ENCODE measurements at regions not wholly inside any gene's neighbourhood (a gene's known extent, or its start where the extent isn't known, plus 50 kb on each side); places are given as distances from the start of the nearest gene placed in this dataset.

DNA sequence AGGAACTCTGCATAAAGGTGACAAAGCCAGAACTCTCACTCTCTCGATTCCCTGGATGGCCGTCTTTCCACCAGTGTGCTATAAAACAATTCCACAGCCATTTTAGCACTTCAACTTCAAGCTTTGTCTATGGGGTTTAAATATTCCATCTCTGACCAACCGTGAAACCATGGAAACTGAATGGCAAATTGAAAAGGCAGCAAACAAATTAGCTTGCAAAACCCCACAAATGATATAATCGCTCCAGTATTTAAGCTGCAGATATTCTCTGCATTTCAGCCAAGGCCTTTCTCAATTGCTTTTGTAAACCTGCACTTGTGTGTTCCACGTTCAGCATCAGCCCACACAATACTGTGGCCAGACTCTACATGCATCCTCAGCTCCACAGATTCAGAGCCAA, 131.7 kb upstream of the ISX start:
- DNase-seq (ENCODE audit: low spot score): no peak
- Histone ChIP-seq H3K27ac (ENCODE audit: low read depth in 1 of 2, low read length in 2 of 2) (no peak overlapping the region), H3K4me1 (ENCODE audit: control insufficient read depth in 4 of 4, insufficient read depth in 4 of 4, low read length in 3 of 4) (no peaks in the 10 kb centered on the region), H3K36me3 (ENCODE audit: control insufficient read depth in 4 of 4, insufficient read depth in 3 of 4, low read depth in 1 of 4, low read length in 3 of 4) (no peaks in the 10 kb centered on the region), H3K27me3 (ENCODE audit: control insufficient read depth in 4 of 4, insufficient read depth in 4 of 4, low read length in 3 of 4) (peaks cover 0 to 2% (median 0%) of the 10 kb centered on the region in 4 donors), H3K4me3 (ENCODE audit: low read depth in 1 of 3, low read length in 3 of 3) (no peak overlapping the region), H3K9ac (ENCODE audit: low read depth in 1 of 2, low read length in 2 of 2) (no peak overlapping the region), H3K9me3 (ENCODE audit: control insufficient read depth in 4 of 4, low read length in 3 of 4) (no peaks in the 10 kb centered on the region)
- TF ChIP-seq, protein P1, sequence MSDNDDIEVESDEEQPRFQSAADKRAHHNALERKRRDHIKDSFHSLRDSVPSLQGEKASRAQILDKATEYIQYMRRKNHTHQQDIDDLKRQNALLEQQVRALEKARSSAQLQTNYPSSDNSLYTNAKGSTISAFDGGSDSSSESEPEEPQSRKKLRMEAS (IDR thresholded peaks at IDR 0.05): no peak
- TF ChIP-seq EGR1 (IDR thresholded peaks at IDR 0.05; ENCODE audit: low read depth in 2 of 2) (no peak), HNF4A (conservative IDR thresholded peaks at IDR 0.05) (no peak), FOXA2 (IDR thresholded peaks at IDR 0.05) (no peak), RXRA (IDR thresholded peaks at IDR 0.05) (no peak), RAD21 (IDR thresholded peaks at IDR 0.05) (no peak), JUND (IDR thresholded peaks at IDR 0.05) (no peak), TAF1 (conservative IDR thresholded peaks at IDR 0.05) (no peak), NR2F2 (IDR thresholded peaks at IDR 0.05) (no peak), SP1 (IDR thresholded peaks at IDR 0.05) (no peak), YY1 (IDR thresholded peaks at IDR 0.05) (no peak), HNF4G (IDR thresholded peaks at IDR 0.05) (no peak), GABPA (IDR thresholded peaks at IDR 0.05 in 1 of 2, conservative IDR thresholded peaks at IDR 0.05 in 1 of 2) (no peak), FOXA1 (IDR thresholded peaks at IDR 0.05) (no peak)
- TF ChIP-seq, protein P2, sequence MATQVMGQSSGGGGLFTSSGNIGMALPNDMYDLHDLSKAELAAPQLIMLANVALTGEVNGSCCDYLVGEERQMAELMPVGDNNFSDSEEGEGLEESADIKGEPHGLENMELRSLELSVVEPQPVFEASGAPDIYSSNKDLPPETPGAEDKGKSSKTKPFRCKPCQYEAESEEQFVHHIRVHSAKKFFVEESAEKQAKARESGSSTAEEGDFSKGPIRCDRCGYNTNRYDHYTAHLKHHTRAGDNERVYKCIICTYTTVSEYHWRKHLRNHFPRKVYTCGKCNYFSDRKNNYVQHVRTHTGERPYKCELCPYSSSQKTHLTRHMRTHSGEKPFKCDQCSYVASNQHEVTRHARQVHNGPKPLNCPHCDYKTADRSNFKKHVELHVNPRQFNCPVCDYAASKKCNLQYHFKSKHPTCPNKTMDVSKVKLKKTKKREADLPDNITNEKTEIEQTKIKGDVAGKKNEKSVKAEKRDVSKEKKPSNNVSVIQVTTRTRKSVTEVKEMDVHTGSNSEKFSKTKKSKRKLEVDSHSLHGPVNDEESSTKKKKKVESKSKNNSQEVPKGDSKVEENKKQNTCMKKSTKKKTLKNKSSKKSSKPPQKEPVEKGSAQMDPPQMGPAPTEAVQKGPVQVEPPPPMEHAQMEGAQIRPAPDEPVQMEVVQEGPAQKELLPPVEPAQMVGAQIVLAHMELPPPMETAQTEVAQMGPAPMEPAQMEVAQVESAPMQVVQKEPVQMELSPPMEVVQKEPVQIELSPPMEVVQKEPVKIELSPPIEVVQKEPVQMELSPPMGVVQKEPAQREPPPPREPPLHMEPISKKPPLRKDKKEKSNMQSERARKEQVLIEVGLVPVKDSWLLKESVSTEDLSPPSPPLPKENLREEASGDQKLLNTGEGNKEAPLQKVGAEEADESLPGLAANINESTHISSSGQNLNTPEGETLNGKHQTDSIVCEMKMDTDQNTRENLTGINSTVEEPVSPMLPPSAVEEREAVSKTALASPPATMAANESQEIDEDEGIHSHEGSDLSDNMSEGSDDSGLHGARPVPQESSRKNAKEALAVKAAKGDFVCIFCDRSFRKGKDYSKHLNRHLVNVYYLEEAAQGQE (IDR thresholded peaks at IDR 0.05): no peak
- TF ChIP-seq, protein P3, sequence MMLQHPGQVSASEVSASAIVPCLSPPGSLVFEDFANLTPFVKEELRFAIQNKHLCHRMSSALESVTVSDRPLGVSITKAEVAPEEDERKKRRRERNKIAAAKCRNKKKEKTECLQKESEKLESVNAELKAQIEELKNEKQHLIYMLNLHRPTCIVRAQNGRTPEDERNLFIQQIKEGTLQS (IDR thresholded peaks at IDR 0.05): no peak
- TF ChIP-seq, protein P4, sequence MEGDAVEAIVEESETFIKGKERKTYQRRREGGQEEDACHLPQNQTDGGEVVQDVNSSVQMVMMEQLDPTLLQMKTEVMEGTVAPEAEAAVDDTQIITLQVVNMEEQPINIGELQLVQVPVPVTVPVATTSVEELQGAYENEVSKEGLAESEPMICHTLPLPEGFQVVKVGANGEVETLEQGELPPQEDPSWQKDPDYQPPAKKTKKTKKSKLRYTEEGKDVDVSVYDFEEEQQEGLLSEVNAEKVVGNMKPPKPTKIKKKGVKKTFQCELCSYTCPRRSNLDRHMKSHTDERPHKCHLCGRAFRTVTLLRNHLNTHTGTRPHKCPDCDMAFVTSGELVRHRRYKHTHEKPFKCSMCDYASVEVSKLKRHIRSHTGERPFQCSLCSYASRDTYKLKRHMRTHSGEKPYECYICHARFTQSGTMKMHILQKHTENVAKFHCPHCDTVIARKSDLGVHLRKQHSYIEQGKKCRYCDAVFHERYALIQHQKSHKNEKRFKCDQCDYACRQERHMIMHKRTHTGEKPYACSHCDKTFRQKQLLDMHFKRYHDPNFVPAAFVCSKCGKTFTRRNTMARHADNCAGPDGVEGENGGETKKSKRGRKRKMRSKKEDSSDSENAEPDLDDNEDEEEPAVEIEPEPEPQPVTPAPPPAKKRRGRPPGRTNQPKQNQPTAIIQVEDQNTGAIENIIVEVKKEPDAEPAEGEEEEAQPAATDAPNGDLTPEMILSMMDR (IDR thresholded peaks at IDR 0.05; ENCODE audit: low read depth, low read length, missing input control): no peak
- TF ChIP-seq, protein P5, sequence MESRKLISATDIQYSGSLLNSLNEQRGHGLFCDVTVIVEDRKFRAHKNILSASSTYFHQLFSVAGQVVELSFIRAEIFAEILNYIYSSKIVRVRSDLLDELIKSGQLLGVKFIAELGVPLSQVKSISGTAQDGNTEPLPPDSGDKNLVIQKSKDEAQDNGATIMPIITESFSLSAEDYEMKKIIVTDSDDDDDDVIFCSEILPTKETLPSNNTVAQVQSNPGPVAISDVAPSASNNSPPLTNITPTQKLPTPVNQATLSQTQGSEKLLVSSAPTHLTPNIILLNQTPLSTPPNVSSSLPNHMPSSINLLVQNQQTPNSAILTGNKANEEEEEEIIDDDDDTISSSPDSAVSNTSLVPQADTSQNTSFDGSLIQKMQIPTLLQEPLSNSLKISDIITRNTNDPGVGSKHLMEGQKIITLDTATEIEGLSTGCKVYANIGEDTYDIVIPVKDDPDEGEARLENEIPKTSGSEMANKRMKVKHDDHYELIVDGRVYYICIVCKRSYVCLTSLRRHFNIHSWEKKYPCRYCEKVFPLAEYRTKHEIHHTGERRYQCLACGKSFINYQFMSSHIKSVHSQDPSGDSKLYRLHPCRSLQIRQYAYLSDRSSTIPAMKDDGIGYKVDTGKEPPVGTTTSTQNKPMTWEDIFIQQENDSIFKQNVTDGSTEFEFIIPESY (IDR thresholded peaks at IDR 0.05): no peak
- WGBS: 79% methylated on average over 5 of the region's 5 CpGs
